ENCODE measurements at regions not wholly inside any gene's neighbourhood (a gene's known extent, or its start where the extent isn't known, plus 50 kb on each side); places are given as distances from the start of the nearest gene placed in this dataset.

GRCh38 chr10:36021096-36021495, 379.0 kb upstream of the FZD8 start:
- no peak for TF ChIP-seq EP300 (IDR thresholded peaks at IDR 0.05)
- TF ChIP-seq, protein P1, sequence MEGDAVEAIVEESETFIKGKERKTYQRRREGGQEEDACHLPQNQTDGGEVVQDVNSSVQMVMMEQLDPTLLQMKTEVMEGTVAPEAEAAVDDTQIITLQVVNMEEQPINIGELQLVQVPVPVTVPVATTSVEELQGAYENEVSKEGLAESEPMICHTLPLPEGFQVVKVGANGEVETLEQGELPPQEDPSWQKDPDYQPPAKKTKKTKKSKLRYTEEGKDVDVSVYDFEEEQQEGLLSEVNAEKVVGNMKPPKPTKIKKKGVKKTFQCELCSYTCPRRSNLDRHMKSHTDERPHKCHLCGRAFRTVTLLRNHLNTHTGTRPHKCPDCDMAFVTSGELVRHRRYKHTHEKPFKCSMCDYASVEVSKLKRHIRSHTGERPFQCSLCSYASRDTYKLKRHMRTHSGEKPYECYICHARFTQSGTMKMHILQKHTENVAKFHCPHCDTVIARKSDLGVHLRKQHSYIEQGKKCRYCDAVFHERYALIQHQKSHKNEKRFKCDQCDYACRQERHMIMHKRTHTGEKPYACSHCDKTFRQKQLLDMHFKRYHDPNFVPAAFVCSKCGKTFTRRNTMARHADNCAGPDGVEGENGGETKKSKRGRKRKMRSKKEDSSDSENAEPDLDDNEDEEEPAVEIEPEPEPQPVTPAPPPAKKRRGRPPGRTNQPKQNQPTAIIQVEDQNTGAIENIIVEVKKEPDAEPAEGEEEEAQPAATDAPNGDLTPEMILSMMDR (IDR thresholded peaks at IDR 0.05), result no peak
